ENCODE measurements at regions not wholly inside any gene's neighbourhood (a gene's known extent, or its start where the extent isn't known, plus 50 kb on each side); places are given as distances from the start of the nearest gene placed in this dataset.

- Histone ChIP-seq H3K4me3 (no peak overlapping the region), H3K4me2 (no peak overlapping the region), H3K27ac (no peak overlapping the region), H4K20me1 (ENCODE audit: insufficient read depth) (no peaks in the 10 kb centered on the region), H3K79me2 (ENCODE audit: low read depth) (no peaks in the 10 kb centered on the region), H3K4me1 (replicated peaks; ENCODE audit: insufficient read depth) (no peaks in the 10 kb centered on the region), H2AFZ (no peak overlapping the region), H3K9me2 (ENCODE audit: insufficient read depth) (no peaks in the 10 kb centered on the region), H3K9me3 (ENCODE audit: insufficient read depth, low read depth) (no peaks in the 10 kb centered on the region), H3K36me3 (ENCODE audit: low read depth) (no peaks in the 10 kb centered on the region), H3F3A (ENCODE audit: insufficient read depth, low read depth) (no peaks in the 10 kb centered on the region), H3K27me3 (ENCODE audit: insufficient read depth, low read depth) (peaks cover 91% of the 10 kb centered on the region)
- no TSS peak for BruUV-seq (replicated peaks)
- intact Hi-C loops (cut with micrococcal nuclease; ENCODE audit: unreplicated experiment) = no loop called here
- TF ChIP-seq CTCF (conservative IDR thresholded peaks at IDR 0.05) = no peak
- no peak for TF ChIP-seq EZH2 (IDR thresholded peaks at IDR 0.05; ENCODE audit: low read depth)
- CTCF ChIA-PET = interaction anchor here (0.6 kb wide), 1 partner anchor 59 kb away, joined by 3 read pairs; no protein-coding TSS in a partner anchor
- POLR2A ChIA-PET (ENCODE audit: unreplicated experiment) = no interaction called here
- no peak for DNase-seq
Measured at GRCh38 chr17:51398687-51399086, 138.3 kb downstream of the UTP18 start.

GRCh38 chr17:51401279-51401678 is 140.9 kb downstream of the UTP18 start:
- no peak overlapping the region for H2AFZ ChIP-seq
- H3K4me1 ChIP-seq (replicated peaks; ENCODE audit: insufficient read depth) = no peaks in the 10 kb centered on the region
- BruUV-seq (replicated peaks) = no TSS peak
- CTCF ChIA-PET = no interaction called here
- no peaks in the 10 kb centered on the region for H3F3A ChIP-seq (ENCODE audit: insufficient read depth, low read depth)
- H3K27ac ChIP-seq = no peak overlapping the region
- H3K27me3 ChIP-seq (ENCODE audit: insufficient read depth, low read depth) = peaks cover 67% of the 10 kb centered on the region
- no peak overlapping the region for H3K4me2 ChIP-seq
- H3K9me3 ChIP-seq (ENCODE audit: insufficient read depth, low read depth) = no peaks in the 10 kb centered on the region
- DNase-seq = no peak
- no peaks in the 10 kb centered on the region for H3K79me2 ChIP-seq (ENCODE audit: low read depth)
- POLR2A ChIA-PET (ENCODE audit: unreplicated experiment) = no interaction called here
- H3K9me2 ChIP-seq (ENCODE audit: insufficient read depth) = no peaks in the 10 kb centered on the region
- no peaks in the 10 kb centered on the region for H4K20me1 ChIP-seq (ENCODE audit: insufficient read depth)
- H3K4me3 ChIP-seq = no peak overlapping the region
- no peaks in the 10 kb centered on the region for H3K36me3 ChIP-seq (ENCODE audit: low read depth)
- intact Hi-C loops (cut with micrococcal nuclease; ENCODE audit: unreplicated experiment) = no loop called here
- TF ChIP-seq EZH2 (IDR thresholded peaks at IDR 0.05; ENCODE audit: low read depth) (no peak), CTCF (conservative IDR thresholded peaks at IDR 0.05) (no peak)

GRCh38 chr17:51402899-51403298 is 142.6 kb downstream of the UTP18 start:
- H3K27me3 ChIP-seq (ENCODE audit: insufficient read depth, low read depth) = peaks cover 67% of the 10 kb centered on the region
- no peak overlapping the region for H3K27ac ChIP-seq
- no peaks in the 10 kb centered on the region for H3K36me3 ChIP-seq (ENCODE audit: low read depth)
- H3K4me3 ChIP-seq = no peak overlapping the region
- H3F3A ChIP-seq (ENCODE audit: insufficient read depth, low read depth) = no peaks in the 10 kb centered on the region
- POLR2A ChIA-PET (ENCODE audit: unreplicated experiment) = no interaction called here
- BruUV-seq (replicated peaks) = no TSS peak
- DNase-seq = no peak
- H3K9me3 ChIP-seq (ENCODE audit: insufficient read depth, low read depth) = no peaks in the 10 kb centered on the region
- TF ChIP-seq EZH2 (IDR thresholded peaks at IDR 0.05; ENCODE audit: low read depth) (no peak), CTCF (conservative IDR thresholded peaks at IDR 0.05) (no peak)
- H3K9me2 ChIP-seq (ENCODE audit: insufficient read depth) = no peaks in the 10 kb centered on the region
- H3K4me1 ChIP-seq (replicated peaks; ENCODE audit: insufficient read depth) = no peaks in the 10 kb centered on the region
- intact Hi-C loops (cut with micrococcal nuclease; ENCODE audit: unreplicated experiment) = no loop called here
- H2AFZ ChIP-seq = no peak overlapping the region
- CTCF ChIA-PET = no interaction called here
- H4K20me1 ChIP-seq (ENCODE audit: insufficient read depth) = no peaks in the 10 kb centered on the region
- no peak overlapping the region for H3K4me2 ChIP-seq
- no peaks in the 10 kb centered on the region for H3K79me2 ChIP-seq (ENCODE audit: low read depth)
